Endothelial cell of hepatic sinusoid (primary cell): ENCODE measurements at regions not wholly inside any gene's neighbourhood (a gene's known extent, or its start where the extent isn't known, plus 50 kb on each side); places are given as distances from the start of the nearest gene placed in this dataset.

Source experiments
- in situ Hi-C: cut with HindIII; loops from 2 replicates; pipeline ENCODE4 v1.10.0; 2017; ENCODE audit warnings: low sequenced_read_pairs

- in situ Hi-C loops = no loop called here
These were observed 351.4 kb downstream of the NPHP4 start for GRCh38 chr1:5640845-5641244.

- in situ Hi-C loops = loop anchor here (5.0 kb wide), 1 partner anchor 38 kb away; no protein-coding TSS in a partner anchor
These were observed 353.0 kb downstream of the NPHP4 start for GRCh38 chr1:5639106-5639722.

- in situ Hi-C loops = loop anchor here (5.0 kb wide), 1 partner anchor 39 kb away; no protein-coding TSS in a partner anchor
These were observed 353.6 kb downstream of the NPHP4 start for GRCh38 chr1:5638582-5638981.

- in situ Hi-C loops = loop anchor here (5.0 kb wide), 1 partner anchor 40 kb away; no protein-coding TSS in a partner anchor
These were observed 355.1 kb downstream of the NPHP4 start for GRCh38 chr1:5637171-5637570.

- in situ Hi-C loops = loop anchor here (5.0 kb wide), 1 partner anchor 42 kb away; no protein-coding TSS in a partner anchor
These were observed 357.3 kb downstream of the NPHP4 start for GRCh38 chr1:5634893-5635292.

GRCh38 chr1:5632814-5633213, 359.4 kb downstream of the NPHP4 start:
- in situ Hi-C loops = no loop called here

- in situ Hi-C loops = no loop called here
These were observed 360.0 kb downstream of the NPHP4 start for GRCh38 chr1:5632224-5632623.

GRCh38 chr1:5628416-5628815, 363.8 kb downstream of the NPHP4 start:
- in situ Hi-C loops = no loop called here

GRCh38 chr1:5623399-5623798, 368.8 kb downstream of the NPHP4 start:
- in situ Hi-C loops = no loop called here

- in situ Hi-C loops = no loop called here
These were observed 369.8 kb downstream of the NPHP4 start for GRCh38 chr1:5622412-5622811.

- in situ Hi-C loops = no loop called here
These were observed 370.5 kb downstream of the NPHP4 start for GRCh38 chr1:5621692-5622091.

GRCh38 chr1:5620997-5621396, 371.2 kb downstream of the NPHP4 start:
- in situ Hi-C loops = no loop called here

- in situ Hi-C loops = no loop called here
These were observed 371.8 kb downstream of the NPHP4 start for GRCh38 chr1:5620418-5620817.

- in situ Hi-C loops = no loop called here
These were observed 372.8 kb downstream of the NPHP4 start for GRCh38 chr1:5619469-5619868.

- in situ Hi-C loops = no loop called here
These were observed 374.7 kb downstream of the NPHP4 start for GRCh38 chr1:5617546-5617945.

GRCh38 chr1:5617179-5617520, 375.1 kb downstream of the NPHP4 start:
- in situ Hi-C loops = no loop called here

- in situ Hi-C loops = no loop called here
These were observed 375.7 kb downstream of the NPHP4 start for GRCh38 chr1:5616366-5617178.

- in situ Hi-C loops = no loop called here
These were observed 377.1 kb downstream of the NPHP4 start for GRCh38 chr1:5615076-5615475.

- in situ Hi-C loops = no loop called here
These were observed 378.3 kb downstream of the NPHP4 start for GRCh38 chr1:5613900-5614299.

- in situ Hi-C loops = no loop called here
These were observed 380.4 kb downstream of the NPHP4 start for GRCh38 chr1:5611851-5612250.

- in situ Hi-C loops = no loop called here
These were observed 380.8 kb downstream of the NPHP4 start for GRCh38 chr1:5611431-5611830.

GRCh38 chr1:5610432-5610831, 381.8 kb downstream of the NPHP4 start:
- in situ Hi-C loops = no loop called here
